Kidney (tissue), 13 donors: ENCODE measurements at regions not wholly inside any gene's neighbourhood (a gene's known extent, or its start where the extent isn't known, plus 50 kb on each side); places are given as distances from the start of the nearest gene placed in this dataset.

Experiments
- DNase-seq, 5 donors: peaks; one replicate each; pipeline ENCODE4 v3.0.0-alpha.2; 2013 to 2020
- FAIRE-seq: peaks from 2 replicates; lab custom pipeline; 2012; peaks lifted over from hg19 to GRCh38; lab: Jason Lieb, UNC
- H3K27ac ChIP-seq, 2 donors: one replicate each; pipeline ENCODE4 v1.7.0; 2013; ENCODE audit warnings: low read depth in 2 of 2, low read length in 2 of 2, inconsistent platforms in 1 of 2
- H3K27me3 ChIP-seq: one replicate; pipeline ENCODE4 v1.7.1; 2013; ENCODE audit warnings: low read length, inconsistent platforms; ENCODE audit not compliant: control insufficient read depth, insufficient read depth
- H3K36me3 ChIP-seq, 3 donors: one replicate each; pipeline versions ENCODE4 v1.7.0 to v1.7.1; 2013; ENCODE audit warnings: low read length in 3 of 3, control low read depth in 1 of 3, inconsistent platforms in 1 of 3; ENCODE audit not compliant: insufficient read depth in 3 of 3, control insufficient read depth in 2 of 3
- H3K4me1 ChIP-seq, 3 donors: one replicate each; pipeline versions ENCODE4 v1.7.0 to v1.7.1; 2013; ENCODE audit warnings: low read length in 3 of 3, inconsistent platforms in 1 of 3, low read depth in 1 of 3; ENCODE audit not compliant: control insufficient read depth in 2 of 3, insufficient read depth in 2 of 3
- H3K4me3 ChIP-seq, 3 donors: one replicate each; pipeline versions ENCODE4 v1.7.0 to v1.8.1; 2013; ENCODE audit warnings: low read length in 3 of 3, control low read depth in 1 of 3, inconsistent platforms in 1 of 3
- H3K9ac ChIP-seq, 3 donors: one replicate each; pipeline versions ENCODE4 v1.7.0 to v1.7.1; 2013; ENCODE audit warnings: low read length in 3 of 3, control low read depth in 1 of 3, inconsistent platforms in 1 of 3
- H3K9me3 ChIP-seq, 3 donors: one replicate each; pipeline versions ENCODE4 v1.7.0 to v1.7.1; 2013; ENCODE audit warnings: low read length in 3 of 3, control low read depth in 1 of 3, inconsistent platforms in 1 of 3; ENCODE audit not compliant: control insufficient read depth in 2 of 3, insufficient read depth in 1 of 3
- CTCF ChIP-seq: IDR thresholded peaks from 3 replicates; pipeline ENCODE4 v1.5.1; 2012; ENCODE audit warnings: mild to moderate bottlenecking, moderate library complexity, borderline replicate concordance; ENCODE audit not compliant: insufficient read depth; ENCODE audit errors: extremely low read depth
- intact Hi-C: fragments of 100-400 bp; cut with DNase I; formaldehyde crosslinking; loops from one replicate; pipeline ENCODE4 v1.11.1; 2022
- donor health status: control.
- donor health status: control.
- donor health status: control.
- donor health status: control.
- donor health status: control.
- donor health status: DM: yes; HTN: yes; CAD: no.
- donor health status: Normal renal cell carcinoma (clear cell type).

- Histone ChIP-seq H3K9ac (no peak overlapping the region), H3K27ac (no peak overlapping the region), H3K4me1 (no peaks in the 10 kb centered on the region), H3K9me3 (peaks cover 0 to 3% (median 0%) of the 10 kb centered on the region in 3 donors), H3K4me3 (no peak overlapping the region), H3K27me3 (no peaks in the 10 kb centered on the region), H3K36me3 (peaks cover 0 to 4% (median 0%) of the 10 kb centered on the region in 3 donors)
- TF ChIP-seq CTCF, result no peak
- FAIRE-seq (no peak), DNase-seq (no peak)
- intact Hi-C loops, result no loop called here
Measured at GRCh38 chr4:69044247-69044646, 52.0 kb upstream of the UGT2B7 start.
